OCI-LY7 (cell line): ENCODE measurements at regions not wholly inside any gene's neighbourhood (a gene's known extent, or its start where the extent isn't known, plus 50 kb on each side); places are given as distances from the start of the nearest gene placed in this dataset.

Experiments
- BruUV-seq: library from RNA; stranded (reverse); fragments of 400-500 nt; replicated peaks from 2 replicates; lab custom pipeline; 2021; lab: Mats Ljungman, UMichigan
- CTCF ChIA-PET: fragments of 300-600 bp; sonication (Branson Sonifier 250); formaldehyde crosslinking; loops from one replicate; lab custom pipeline; 2022; ENCODE audit warnings: antibody characterized with exemption; ENCODE audit not compliant: unreplicated experiment; lab: Charles Lee
- POLR2A ChIA-PET: fragments of 300-600 bp; sonication (Branson Sonifier 250); formaldehyde crosslinking; loops from one replicate; lab custom pipeline; 2022; ENCODE audit warnings: antibody characterized with exemption; lab: Charles Lee
- DNase-seq: peaks from one replicate; pipeline ENCODE4 v3.0.0-alpha.2; 2015; ENCODE audit warnings: low spot score
- H2AFZ ChIP-seq: fragments of 200-600 bp; sonication (generic), shearing (Covaris generic); 2 replicates; pipeline ENCODE4 v1.6.1; 2014; ENCODE audit warnings: mild to moderate bottlenecking, antibody characterized with exemption, low read length, moderate library complexity
- H3K27ac ChIP-seq: fragments of 200-600 bp; sonication (generic); 2 replicates; pipeline ENCODE4 v1.5.1; 2014; ENCODE audit warnings: mixed run types, low read depth, mild to moderate bottlenecking, moderate library complexity, low read length, inconsistent platforms; ENCODE audit not compliant: poor library complexity, severe bottlenecking
- H3K36me3 ChIP-seq: fragments of 200-600 bp; sonication (generic); 2 replicates; pipeline ENCODE4 v1.6.1; 2014; ENCODE audit warnings: mild to moderate bottlenecking, antibody characterized with exemption, low read length, moderate library complexity, mixed read lengths; ENCODE audit not compliant: insufficient read depth
- H3K4me1 ChIP-seq: fragments of 200-600 bp; sonication (generic); 2 replicates; pipeline ENCODE4 v1.5.1; 2014; ENCODE audit warnings: mild to moderate bottlenecking, low read length; ENCODE audit not compliant: insufficient read depth, poor library complexity, severe bottlenecking
- H3K4me2 ChIP-seq: fragments of 200-600 bp; sonication (generic); 2 replicates; pipeline ENCODE4 v1.6.1; 2014; ENCODE audit warnings: mild to moderate bottlenecking, low read length
- H3K4me3 ChIP-seq: fragments of 200-600 bp; sonication (generic); 2 replicates; pipeline ENCODE4 v1.5.1; 2014; ENCODE audit warnings: mild to moderate bottlenecking, low read depth, low read length; ENCODE audit not compliant: poor library complexity, severe bottlenecking
- H3K79me2 ChIP-seq: fragments of 200-600 bp; sonication (generic); 2 replicates; pipeline ENCODE4 v1.6.1; 2016; ENCODE audit warnings: low read depth, mild to moderate bottlenecking, low read length, moderate library complexity, mixed read lengths; ENCODE audit not compliant: insufficient read depth
- H3K9me2 ChIP-seq: fragments of 200-600 bp; sonication (generic); 2 replicates; pipeline ENCODE4 v1.6.1; 2016; ENCODE audit warnings: mild to moderate bottlenecking, low read length, mixed read lengths; ENCODE audit not compliant: insufficient read depth
- H3K9me3 ChIP-seq: fragments of 200-600 bp; sonication (generic); 2 replicates; pipeline ENCODE4 v1.6.1; 2014; ENCODE audit warnings: mild to moderate bottlenecking, mixed run types, low read length, mixed read lengths
- H4K20me1 ChIP-seq: fragments of 200-600 bp; sonication (generic); 2 replicates; pipeline ENCODE4 v1.6.1; 2014; ENCODE audit warnings: mild to moderate bottlenecking, antibody characterized with exemption, low read length, moderate library complexity, mixed read lengths; ENCODE audit not compliant: insufficient read depth
- CTCF ChIP-seq: fragments of 200-600 bp; sonication (generic); conservative IDR thresholded peaks from 2 replicates; pipeline ENCODE4 v1.5.1; 2014; ENCODE audit warnings: mild to moderate bottlenecking, antibody characterized with exemption, low read length, moderate library complexity, mixed read lengths
- EZH2phosphoT487 ChIP-seq: fragments of 200-600 bp; sonication (generic); IDR thresholded peaks from 2 replicates; pipeline ENCODE4 v1.6.1; 2018; ENCODE audit warnings: low read depth, borderline replicate concordance, mild to moderate bottlenecking, mixed run types, antibody characterized with exemption, low read length, moderate library complexity, mixed read lengths
- intact Hi-C: fragments of 100-400 bp; cut with micrococcal nuclease; formaldehyde crosslinking; loops from one replicate; pipeline ENCODE4 v1.10.0; 2022; ENCODE audit not compliant: unreplicated experiment

- H4K20me1 ChIP-seq: no peaks in the 10 kb centered on the region
- H3K4me3 ChIP-seq: no peak overlapping the region
- CTCF ChIA-PET: no interaction called here
- no peaks in the 10 kb centered on the region for H3K4me1 ChIP-seq
- H3K36me3 ChIP-seq: no peaks in the 10 kb centered on the region
- TF ChIP-seq EZH2phosphoT487: no peak
- TF ChIP-seq CTCF: no peak
- H3K9me2 ChIP-seq: no peaks in the 10 kb centered on the region
- H3K27ac ChIP-seq: no peak overlapping the region
- intact Hi-C loops: no loop called here
- no peaks in the 10 kb centered on the region for H3K9me3 ChIP-seq
- no TSS peak for BruUV-seq
- no peak overlapping the region for H3K4me2 ChIP-seq
- H3K79me2 ChIP-seq: no peaks in the 10 kb centered on the region
- POLR2A ChIA-PET: interaction anchor here (0.5 kb wide), 1 partner anchor 89 kb away, joined by 3 read pairs; no protein-coding TSS in a partner anchor
- DNase-seq: no peak
- no peak overlapping the region for H2AFZ ChIP-seq
These were observed 56.5 kb upstream of the SLC45A1 start for GRCh38 chr1:8261398-8261762.

GRCh38 chr1:8259498-8260290 lies 58.2 kb upstream of the SLC45A1 start:
- H3K4me3 ChIP-seq: no peak overlapping the region
- H3K36me3 ChIP-seq: no peaks in the 10 kb centered on the region
- no peaks in the 10 kb centered on the region for H3K9me2 ChIP-seq
- H3K9me3 ChIP-seq: no peaks in the 10 kb centered on the region
- POLR2A ChIA-PET: no interaction called here
- H2AFZ ChIP-seq: no peak overlapping the region
- H3K79me2 ChIP-seq: no peaks in the 10 kb centered on the region
- H3K27ac ChIP-seq: no peak overlapping the region
- H3K4me2 ChIP-seq: no peak overlapping the region
- H3K4me1 ChIP-seq: no peaks in the 10 kb centered on the region
- H4K20me1 ChIP-seq: no peaks in the 10 kb centered on the region
- TF ChIP-seq EZH2phosphoT487 (no peak), CTCF (no peak)
- intact Hi-C loops: no loop called here
- CTCF ChIA-PET: no interaction called here
- DNase-seq: no peak
- no TSS peak for BruUV-seq

GRCh38 chr1:8257621-8258020 lies 60.3 kb upstream of the SLC45A1 start:
- ChIA-PET POLR2A (interaction anchor here (0.6 to 0.7 kb wide), 2 partner anchors 18 to 87 kb away, joined by 3 to 6 read pairs; no protein-coding TSS in a partner anchor), CTCF (no interaction called here)
- Histone ChIP-seq H3K4me1 (no peaks in the 10 kb centered on the region), H4K20me1 (no peaks in the 10 kb centered on the region), H3K4me2 (no peak overlapping the region), H3K4me3 (no peak overlapping the region), H3K27ac (no peak overlapping the region), H2AFZ (no peak overlapping the region), H3K9me2 (no peaks in the 10 kb centered on the region), H3K36me3 (no peaks in the 10 kb centered on the region), H3K79me2 (no peaks in the 10 kb centered on the region), H3K9me3 (no peaks in the 10 kb centered on the region)
- TF ChIP-seq CTCF (no peak), EZH2phosphoT487 (no peak)
- BruUV-seq: no TSS peak
- intact Hi-C loops: no loop called here
- DNase-seq: no peak
